Smooth muscle cell (in vitro differentiated cells): ENCODE measurements at regions not wholly inside any gene's neighbourhood (a gene's known extent, or its start where the extent isn't known, plus 50 kb on each side); places are given as distances from the start of the nearest gene placed in this dataset.

Source experiments
- DNase-seq: peaks from one replicate; lab custom pipeline; 2025; ENCODE audit not compliant: unreplicated experiment; lab: John Stamatoyannopoulos, UW
- H2AFZ ChIP-seq: fragments of 200-600 bp; sonication (generic); 2 replicates; pipeline ENCODE4 v1.6.0; 2016; ENCODE audit warnings: antibody characterized with exemption, low read depth, mild to moderate bottlenecking
- H3F3A ChIP-seq: fragments of 200-600 bp; sonication (generic); 2 replicates; pipeline ENCODE4 v1.6.0; 2017; ENCODE audit warnings: antibody characterized with exemption, low read depth
- H3K27ac ChIP-seq: fragments of 200-600 bp; sonication (generic); 2 replicates; pipeline ENCODE4 v1.5.1; 2016; ENCODE audit warnings: low read depth, mild to moderate bottlenecking
- H3K27me3 ChIP-seq: fragments of 200-600 bp; sonication (generic); 2 replicates; pipeline ENCODE4 v1.6.1; 2016; ENCODE audit warnings: low read depth, mild to moderate bottlenecking
- H3K36me3 ChIP-seq: fragments of 200-600 bp; sonication (generic); 2 replicates; pipeline ENCODE4 v1.5.1; 2016; ENCODE audit warnings: low read depth
- H3K4me1 ChIP-seq: fragments of 200-600 bp; sonication (generic); 2 replicates; pipeline ENCODE4 v1.5.1; 2016; ENCODE audit warnings: low read depth
- H3K4me2 ChIP-seq: fragments of 200-600 bp; sonication (generic); 2 replicates; pipeline ENCODE4 v1.6.0; 2016; ENCODE audit warnings: mild to moderate bottlenecking
- H3K4me3 ChIP-seq: fragments of 200-600 bp; sonication (generic); 2 replicates; pipeline ENCODE4 v1.5.1; 2016; ENCODE audit warnings: mild to moderate bottlenecking
- H3K79me2 ChIP-seq: fragments of 200-600 bp; sonication (generic); 2 replicates; pipeline ENCODE4 v1.6.0; 2016; ENCODE audit warnings: low read depth, mild to moderate bottlenecking
- H3K9ac ChIP-seq: fragments of 200-600 bp; sonication (generic); 2 replicates; pipeline ENCODE4 v1.6.0; 2016; ENCODE audit warnings: low read depth
- H3K9me3 ChIP-seq: fragments of 200-600 bp; sonication (generic); replicated peaks from 2 replicates; pipeline ENCODE4 v1.5.1; 2016; ENCODE audit warnings: low read depth
- H4K20me1 ChIP-seq: fragments of 200-600 bp; sonication (generic); 2 replicates; pipeline ENCODE4 v1.6.0; 2016; ENCODE audit warnings: low read depth
- WGBS: methylation state at CpG from one replicate; pipeline ENCODE4 v1.1.7; 2016; ENCODE audit warnings: low lambda C conversion rate; 5-methylcytosine and 5-hydroxymethylcytosine counted together
- TF ChIP-seq, protein P1 (sequence below): fragments of 200-600 bp; sonication (generic); IDR thresholded peaks from 2 replicates; pipeline ENCODE4 v1.5.1; 2017; ENCODE audit warnings: borderline replicate concordance, mild to moderate bottlenecking, antibody characterized with exemption; ENCODE audit not compliant: insufficient read depth, poor library complexity, severe bottlenecking

DNA sequence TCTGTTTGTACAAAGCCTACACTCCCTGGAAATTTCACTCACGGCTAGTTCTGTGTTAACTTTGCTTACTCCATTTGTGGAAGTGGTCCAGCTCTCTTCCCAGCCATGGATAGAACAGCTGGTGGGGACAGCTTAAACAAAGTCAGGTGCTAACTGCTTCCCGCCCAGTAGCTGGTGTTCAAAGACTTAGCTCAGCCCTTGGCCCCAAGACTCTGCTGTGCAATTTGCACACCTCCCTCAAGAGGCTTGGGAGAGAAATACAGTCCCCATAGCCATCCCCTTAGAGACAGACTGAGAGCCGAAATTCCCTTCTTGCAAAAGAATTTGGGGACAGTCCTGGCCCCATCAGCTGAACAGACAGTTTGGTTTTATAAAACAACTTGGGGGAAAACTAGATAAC, 73.8 kb upstream of the RAI14 start:
- Histone ChIP-seq H3K27ac (no peak overlapping the region), H3K9ac (no peak overlapping the region), H2AFZ (no peak overlapping the region), H3K4me3 (no peak overlapping the region), H4K20me1 (no peaks in the 10 kb centered on the region), H3K27me3 (no peaks in the 10 kb centered on the region), H3F3A (peaks cover 3% of the 10 kb centered on the region), H3K4me1 (peaks cover 8% of the 10 kb centered on the region), H3K36me3 (no peaks in the 10 kb centered on the region), H3K4me2 (no peak overlapping the region), H3K9me3 (no peaks in the 10 kb centered on the region), H3K79me2 (no peaks in the 10 kb centered on the region)
- DNase-seq = no peak
- TF ChIP-seq, protein P1, sequence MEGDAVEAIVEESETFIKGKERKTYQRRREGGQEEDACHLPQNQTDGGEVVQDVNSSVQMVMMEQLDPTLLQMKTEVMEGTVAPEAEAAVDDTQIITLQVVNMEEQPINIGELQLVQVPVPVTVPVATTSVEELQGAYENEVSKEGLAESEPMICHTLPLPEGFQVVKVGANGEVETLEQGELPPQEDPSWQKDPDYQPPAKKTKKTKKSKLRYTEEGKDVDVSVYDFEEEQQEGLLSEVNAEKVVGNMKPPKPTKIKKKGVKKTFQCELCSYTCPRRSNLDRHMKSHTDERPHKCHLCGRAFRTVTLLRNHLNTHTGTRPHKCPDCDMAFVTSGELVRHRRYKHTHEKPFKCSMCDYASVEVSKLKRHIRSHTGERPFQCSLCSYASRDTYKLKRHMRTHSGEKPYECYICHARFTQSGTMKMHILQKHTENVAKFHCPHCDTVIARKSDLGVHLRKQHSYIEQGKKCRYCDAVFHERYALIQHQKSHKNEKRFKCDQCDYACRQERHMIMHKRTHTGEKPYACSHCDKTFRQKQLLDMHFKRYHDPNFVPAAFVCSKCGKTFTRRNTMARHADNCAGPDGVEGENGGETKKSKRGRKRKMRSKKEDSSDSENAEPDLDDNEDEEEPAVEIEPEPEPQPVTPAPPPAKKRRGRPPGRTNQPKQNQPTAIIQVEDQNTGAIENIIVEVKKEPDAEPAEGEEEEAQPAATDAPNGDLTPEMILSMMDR = no peak
- 90% methylated on average over 3 of the region's 3 CpGs for WGBS

DNA sequence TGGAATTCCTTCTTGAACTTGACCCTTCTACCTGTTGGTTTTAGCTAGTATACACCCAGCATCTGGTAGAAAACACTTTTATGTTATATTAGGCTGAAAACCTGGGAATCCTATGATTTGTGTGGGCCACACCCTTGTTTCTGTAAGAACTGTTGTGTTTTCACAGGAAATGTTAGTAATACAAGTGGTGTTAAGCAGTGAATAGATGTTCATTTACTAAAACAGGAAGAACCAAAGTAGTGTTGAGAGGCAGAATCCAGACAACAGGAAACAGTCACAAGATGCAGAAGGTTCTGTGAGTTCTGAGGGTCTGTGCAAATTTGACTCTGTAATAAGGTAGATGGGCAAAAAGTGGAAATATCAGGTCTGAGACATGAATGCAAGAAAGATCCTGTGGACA, 73.0 kb upstream of the RAI14 start:
- H2AFZ ChIP-seq = peak overlapping the region; percentile 18

DNA sequence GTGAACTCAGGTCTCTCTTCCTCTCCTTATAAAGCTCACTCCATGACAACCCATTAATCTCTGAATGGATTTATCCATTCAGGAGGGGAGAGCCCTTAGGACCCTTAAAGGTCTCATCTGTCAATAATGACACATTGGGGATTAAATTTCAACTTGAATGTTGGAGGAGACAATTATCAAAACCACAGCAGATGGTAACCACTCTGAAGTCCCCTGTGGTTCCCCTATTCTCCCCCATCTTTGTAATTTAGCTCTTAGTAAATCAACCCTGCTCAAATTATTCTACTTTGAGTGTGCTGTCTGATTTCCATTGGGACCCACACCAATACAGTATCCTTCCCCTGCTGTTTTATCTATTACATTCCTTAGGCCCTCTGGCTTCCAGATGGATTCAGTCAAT, 72.0 kb upstream of the RAI14 start:
- Histone ChIP-seq H3K9ac (no peak overlapping the region), H3K4me2 (no peak overlapping the region), H4K20me1 (no peaks in the 10 kb centered on the region), H3K9me3 (no peaks in the 10 kb centered on the region), H3K27me3 (no peaks in the 10 kb centered on the region), H2AFZ (no peak overlapping the region), H3K27ac (no peak overlapping the region), H3F3A (peaks cover 7% of the 10 kb centered on the region), H3K36me3 (no peaks in the 10 kb centered on the region), H3K4me1 (peaks cover 11% of the 10 kb centered on the region), H3K4me3 (no peak overlapping the region), H3K79me2 (no peaks in the 10 kb centered on the region)
- no peak for DNase-seq
- TF ChIP-seq, protein P1 = no peak

More for the DNA sequence above, 73.0 kb upstream of the RAI14 start:
- H3K4me2 ChIP-seq = no peak overlapping the region
- no peaks in the 10 kb centered on the region for H4K20me1 ChIP-seq
- TF ChIP-seq, protein P1 = no peak
- DNase-seq = no peak
- no peak overlapping the region for H3K4me3 ChIP-seq
- no peaks in the 10 kb centered on the region for H3K36me3 ChIP-seq
- peaks cover 11% of the 10 kb centered on the region for H3K4me1 ChIP-seq
- H3F3A ChIP-seq = no peaks in the 10 kb centered on the region
- no peaks in the 10 kb centered on the region for H3K27me3 ChIP-seq
- H3K9me3 ChIP-seq = no peaks in the 10 kb centered on the region
- no peak overlapping the region for H3K27ac ChIP-seq
- H3K79me2 ChIP-seq = no peaks in the 10 kb centered on the region
- H3K9ac ChIP-seq = no peak overlapping the region

DNA sequence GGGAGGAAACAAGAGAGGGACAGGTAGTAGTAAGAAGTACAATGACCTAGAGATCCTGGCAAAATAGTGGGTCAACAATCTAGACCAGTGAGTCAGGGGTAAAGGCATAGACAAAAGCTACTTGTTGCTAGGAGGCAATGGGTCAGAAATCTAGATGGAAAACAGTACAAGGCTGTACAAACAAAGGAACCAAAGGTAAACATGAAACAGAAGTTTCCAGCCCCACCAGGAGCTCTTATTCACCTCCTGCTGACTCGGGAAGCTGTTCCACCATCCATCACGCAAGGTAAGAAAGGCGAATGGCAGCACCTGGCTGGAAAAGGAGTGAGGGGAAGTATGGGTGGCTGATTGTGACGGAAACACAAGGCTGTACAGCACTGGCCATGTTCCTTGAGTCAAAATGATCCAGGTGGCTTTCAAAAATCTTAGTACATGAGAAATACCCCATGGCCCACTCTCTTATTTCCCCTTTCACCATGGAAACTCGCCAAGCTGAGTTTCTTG, 70.5 kb upstream of the RAI14 start:
- H3K4me1 ChIP-seq = peaks cover 11% of the 10 kb centered on the region
- WGBS = 93% methylated on average over 5 of the region's 5 CpGs
- H2AFZ ChIP-seq = no peak overlapping the region

More for the DNA sequence above, 70.5 kb upstream of the RAI14 start:
- Histone ChIP-seq H3K9ac (peak overlapping the region; percentile 92), H4K20me1 (no peaks in the 10 kb centered on the region), H3K36me3 (no peaks in the 10 kb centered on the region), H3K27ac (peak overlapping the region; percentile 98), H3K4me3 (no peak overlapping the region), H3K4me2 (peak overlapping the region; percentile 12), H3F3A (peaks cover 7% of the 10 kb centered on the region), H3K27me3 (no peaks in the 10 kb centered on the region), H3K79me2 (no peaks in the 10 kb centered on the region), H3K9me3 (no peaks in the 10 kb centered on the region)
- no peak for DNase-seq
- TF ChIP-seq, protein P1 = no peak
